ENCODE measurements at regions not wholly inside any gene's neighbourhood (a gene's known extent, or its start where the extent isn't known, plus 50 kb on each side); places are given as distances from the start of the nearest gene placed in this dataset.

GRCh38 chr1:70688580-70688979, 277.5 kb downstream of the CTH start:
- Histone ChIP-seq H3K4me2 (ENCODE audit: insufficient read depth in 1 of 2, low read depth in 2 of 2, low read length in 2 of 2) (no peak overlapping the region), H3K56ac (replicated peaks; ENCODE audit: insufficient read length, low read depth, low read length) (no peak overlapping the region), H2BK12ac (ENCODE audit: low read depth, low read length) (no peak overlapping the region), H3K9me3 (ENCODE audit: insufficient read depth in 2 of 2, low read depth in 1 of 2, low read length in 1 of 2) (no peaks in the 10 kb centered on the region), H4K91ac (replicated peaks; ENCODE audit: insufficient read length, low read length) (no peak overlapping the region), H4K20me1 (replicated peaks in 1 of 2; ENCODE audit: control insufficient read depth in 1 of 2, insufficient read depth in 2 of 2, low read length in 2 of 2) (no peaks in the 10 kb centered on the region), H3K14ac (ENCODE audit: insufficient read length) (no peak overlapping the region), H3K18ac (ENCODE audit: extremely low read depth, low read length) (no peak overlapping the region), H2BK15ac (ENCODE audit: low read length) (no peak overlapping the region), H3K4me3 (ENCODE audit: extremely low read depth in 1 of 4, insufficient read depth in 2 of 4, low read depth in 3 of 4, low read length in 4 of 4) (no peak overlapping the region), H2AK5ac (ENCODE audit: low read depth, low read length) (no peak overlapping the region), H4K5ac (ENCODE audit: insufficient read length, low read depth, low read length) (no peak overlapping the region), H2AFZ (ENCODE audit: low read length) (no peak overlapping the region), H3K36me3 (ENCODE audit: control insufficient read depth in 2 of 4, insufficient read depth in 4 of 4, low read length in 3 of 4) (no peaks in the 10 kb centered on the region), H4K8ac (ENCODE audit: extremely low read depth, insufficient read depth, low read length) (no peak overlapping the region), H2BK120ac (replicated peaks; ENCODE audit: low read depth, low read length) (no peak overlapping the region), H3K79me2 (ENCODE audit: control insufficient read depth in 1 of 2, insufficient read depth in 2 of 2, low read length in 2 of 2) (no peaks in the 10 kb centered on the region), H3K23ac (ENCODE audit: insufficient read length) (no peak overlapping the region), H2BK20ac (ENCODE audit: low read length) (no peak overlapping the region), H3K4me1 (replicated peaks in 1 of 4; ENCODE audit: control insufficient read depth in 3 of 4, insufficient read depth in 4 of 4, low read length in 3 of 4) (peaks cover 0 to 3% (median under 1%) of the 10 kb centered on the region in 4 experiments; a peak in 3 of 7 replicates), H3K79me1 (ENCODE audit: low read depth, low read length) (no peaks in the 10 kb centered on the region), H2BK5ac (ENCODE audit: low read depth, low read length) (no peak overlapping the region), H3K27me3 (replicated peaks in 1 of 4; ENCODE audit: control insufficient read depth in 3 of 4, extremely low read depth in 1 of 4, insufficient read depth in 3 of 4, low read length in 3 of 4) (no peaks in the 10 kb centered on the region), H3K9ac (replicated peaks in 1 of 4; ENCODE audit: extremely low read depth in 1 of 4, low read depth in 3 of 4, low read length in 3 of 4) (no peak overlapping the region), H3K23me2 (ENCODE audit: low read depth, low read length) (0 out of 2 replicates have a peak, but pooled peaks cover 1% of the 10 kb centered on the region), H3K27ac (ENCODE audit: low read depth, low read length) (no peak overlapping the region), H3K4ac (replicated peaks; ENCODE audit: insufficient read length, low read depth, low read length) (no peak overlapping the region)
- FAIRE-seq (no peak), DNase-seq (ENCODE audit: low read depth in 1 of 2, low spot score in 2 of 2) (no peak)
- CTCF ChIA-PET (ENCODE audit: partially characterized antibody), result interaction anchor here (1.3 kb wide), 1 partner anchor 14 kb away, joined by 3 read pairs; no protein-coding TSS in a partner anchor
- POLR2A ChIA-PET (ENCODE audit: partially characterized antibody), result no interaction called here
- 93% methylated on average over 1 of the region's 1 CpG; no CpG with 5 or more reads in 1 of the 2 experiments for WGBS, 2 experiments (ENCODE audit: extremely low coverage in 1 of 2, insufficient coverage in 1 of 2, insufficient read length in 1 of 2, insufficient replicate concordance in 2 of 2, low coverage in 1 of 2, low lambda C conversion rate in 2 of 2, missing lambda C conversion rate in 1 of 2)
- no peak for TF ChIP-seq CHD7 (IDR thresholded peaks at IDR 0.05; ENCODE audit: insufficient replicate concordance, low read length)
